ENCODE measurements at regions not wholly inside any gene's neighbourhood (a gene's known extent, or its start where the extent isn't known, plus 50 kb on each side); places are given as distances from the start of the nearest gene placed in this dataset.

- TF ChIP-seq, protein P1, sequence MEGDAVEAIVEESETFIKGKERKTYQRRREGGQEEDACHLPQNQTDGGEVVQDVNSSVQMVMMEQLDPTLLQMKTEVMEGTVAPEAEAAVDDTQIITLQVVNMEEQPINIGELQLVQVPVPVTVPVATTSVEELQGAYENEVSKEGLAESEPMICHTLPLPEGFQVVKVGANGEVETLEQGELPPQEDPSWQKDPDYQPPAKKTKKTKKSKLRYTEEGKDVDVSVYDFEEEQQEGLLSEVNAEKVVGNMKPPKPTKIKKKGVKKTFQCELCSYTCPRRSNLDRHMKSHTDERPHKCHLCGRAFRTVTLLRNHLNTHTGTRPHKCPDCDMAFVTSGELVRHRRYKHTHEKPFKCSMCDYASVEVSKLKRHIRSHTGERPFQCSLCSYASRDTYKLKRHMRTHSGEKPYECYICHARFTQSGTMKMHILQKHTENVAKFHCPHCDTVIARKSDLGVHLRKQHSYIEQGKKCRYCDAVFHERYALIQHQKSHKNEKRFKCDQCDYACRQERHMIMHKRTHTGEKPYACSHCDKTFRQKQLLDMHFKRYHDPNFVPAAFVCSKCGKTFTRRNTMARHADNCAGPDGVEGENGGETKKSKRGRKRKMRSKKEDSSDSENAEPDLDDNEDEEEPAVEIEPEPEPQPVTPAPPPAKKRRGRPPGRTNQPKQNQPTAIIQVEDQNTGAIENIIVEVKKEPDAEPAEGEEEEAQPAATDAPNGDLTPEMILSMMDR (IDR thresholded peaks at IDR 0.05; ENCODE audit: poor library complexity, severe bottlenecking) = no peak
- H3K27me3 ChIP-seq (ENCODE audit: insufficient read depth, poor library complexity, severe bottlenecking) = no peaks in the 10 kb centered on the region
- ATAC-seq (ENCODE audit: low read depth) = no peak
- no peak overlapping the region for H3K27ac ChIP-seq (ENCODE audit: poor library complexity, severe bottlenecking)
- peaks cover 12% of the 10 kb centered on the region for H3K4me1 ChIP-seq (ENCODE audit: insufficient read depth, poor library complexity, severe bottlenecking)
- no peaks in the 10 kb centered on the region for H3K9me3 ChIP-seq (ENCODE audit: severe bottlenecking)
- H3K4me3 ChIP-seq (ENCODE audit: severe bottlenecking) = no peak overlapping the region
- H3K36me3 ChIP-seq (ENCODE audit: low read depth) = no peaks in the 10 kb centered on the region
- no peak for DNase-seq (ENCODE audit: low spot score)
Observed at GRCh38 chr6:14767226-14767625, 478.6 kb upstream of the JARID2 start.

GRCh38 chr6:14770040-14770439 lies 475.8 kb upstream of the JARID2 start:
- no peak for DNase-seq (ENCODE audit: low spot score)
- Histone ChIP-seq H3K4me1 (ENCODE audit: insufficient read depth, poor library complexity, severe bottlenecking) (no peaks in the 10 kb centered on the region), H3K27ac (ENCODE audit: poor library complexity, severe bottlenecking) (no peak overlapping the region), H3K4me3 (ENCODE audit: severe bottlenecking) (no peak overlapping the region), H3K9me3 (ENCODE audit: severe bottlenecking) (no peaks in the 10 kb centered on the region), H3K36me3 (ENCODE audit: low read depth) (no peaks in the 10 kb centered on the region), H3K27me3 (ENCODE audit: insufficient read depth, poor library complexity, severe bottlenecking) (no peaks in the 10 kb centered on the region)
- no peak for ATAC-seq (ENCODE audit: low read depth)
- TF ChIP-seq, protein P1 (IDR thresholded peaks at IDR 0.05; ENCODE audit: poor library complexity, severe bottlenecking) = no peak

GRCh38 chr6:14770572-14770971 lies 475.3 kb upstream of the JARID2 start:
- Histone ChIP-seq H3K27me3 (ENCODE audit: insufficient read depth, poor library complexity, severe bottlenecking) (no peaks in the 10 kb centered on the region), H3K4me3 (ENCODE audit: severe bottlenecking) (no peak overlapping the region), H3K4me1 (ENCODE audit: insufficient read depth, poor library complexity, severe bottlenecking) (no peaks in the 10 kb centered on the region), H3K36me3 (ENCODE audit: low read depth) (no peaks in the 10 kb centered on the region), H3K27ac (ENCODE audit: poor library complexity, severe bottlenecking) (no peak overlapping the region), H3K9me3 (ENCODE audit: severe bottlenecking) (no peaks in the 10 kb centered on the region)
- TF ChIP-seq, protein P1 (IDR thresholded peaks at IDR 0.05; ENCODE audit: poor library complexity, severe bottlenecking) = no peak
- DNase-seq (ENCODE audit: low spot score) (no peak), ATAC-seq (ENCODE audit: low read depth) (no peak)

DNA sequence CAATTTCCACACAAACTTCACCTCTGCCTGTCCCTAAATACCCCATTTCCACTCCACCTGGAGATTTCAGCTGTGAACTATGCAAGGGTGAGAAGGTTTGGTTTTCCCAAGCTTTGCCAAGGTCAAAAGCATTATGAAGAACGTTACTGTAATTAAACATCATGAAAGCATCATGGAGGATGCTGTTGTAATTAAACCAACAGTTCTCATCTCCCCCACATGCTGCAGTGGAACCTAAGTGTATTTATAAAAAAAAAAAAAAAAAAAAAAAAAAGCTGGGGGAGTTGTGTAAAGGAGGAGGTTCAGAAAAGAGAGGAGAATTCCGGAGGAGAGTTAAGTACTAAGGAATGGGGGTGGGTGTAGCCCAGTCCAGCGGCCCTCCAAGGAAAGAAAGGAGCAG lies 474.9 kb upstream of the JARID2 start:
- no peak for DNase-seq (ENCODE audit: low spot score)
- Histone ChIP-seq H3K27ac (ENCODE audit: poor library complexity, severe bottlenecking) (no peak overlapping the region), H3K4me3 (ENCODE audit: severe bottlenecking) (no peak overlapping the region), H3K27me3 (ENCODE audit: insufficient read depth, poor library complexity, severe bottlenecking) (no peaks in the 10 kb centered on the region), H3K4me1 (ENCODE audit: insufficient read depth, poor library complexity, severe bottlenecking) (no peaks in the 10 kb centered on the region), H3K36me3 (ENCODE audit: low read depth) (no peaks in the 10 kb centered on the region), H3K9me3 (ENCODE audit: severe bottlenecking) (no peaks in the 10 kb centered on the region)
- ATAC-seq (ENCODE audit: low read depth) = no peak
- TF ChIP-seq, protein P1 (IDR thresholded peaks at IDR 0.05; ENCODE audit: poor library complexity, severe bottlenecking) = no peak

- H3K27ac ChIP-seq (ENCODE audit: poor library complexity, severe bottlenecking) = no peak overlapping the region
- no peak for ATAC-seq (ENCODE audit: low read depth)
Observed at GRCh38 chr6:14772188-14772587, 473.7 kb upstream of the JARID2 start.

More at GRCh38 chr6:14772188-14772587, 473.7 kb upstream of the JARID2 start:
- H3K9me3 ChIP-seq (ENCODE audit: severe bottlenecking) = no peaks in the 10 kb centered on the region
- TF ChIP-seq, protein P1 (IDR thresholded peaks at IDR 0.05; ENCODE audit: poor library complexity, severe bottlenecking) = no peak
- H3K27me3 ChIP-seq (ENCODE audit: insufficient read depth, poor library complexity, severe bottlenecking) = no peaks in the 10 kb centered on the region
- DNase-seq (ENCODE audit: low spot score) = no peak
- H3K4me1 ChIP-seq (ENCODE audit: insufficient read depth, poor library complexity, severe bottlenecking) = no peaks in the 10 kb centered on the region
- no peak overlapping the region for H3K4me3 ChIP-seq (ENCODE audit: severe bottlenecking)
- H3K36me3 ChIP-seq (ENCODE audit: low read depth) = no peaks in the 10 kb centered on the region
